ENCODE measurements at regions not wholly inside any gene's neighbourhood (a gene's known extent, or its start where the extent isn't known, plus 50 kb on each side); places are given as distances from the start of the nearest gene placed in this dataset.

- no peak for TF ChIP-seq CTCF (IDR thresholded peaks at IDR 0.05)
- TF ChIP-seq POLR2A (IDR thresholded peaks at IDR 0.05): no peak
These were observed 464.6 kb downstream of the CCER1 start for GRCh38 chr12:90490355-90490754.
